Nephron progenitor cell (in vitro differentiated cells): ENCODE measurements at regions not wholly inside any gene's neighbourhood (a gene's known extent, or its start where the extent isn't known, plus 50 kb on each side); places are given as distances from the start of the nearest gene placed in this dataset.

Source experiments
- DNase-seq: peaks from one replicate; pipeline ENCODE4 v3.0.0; 2021
- H3K27ac Mint-ChIP-seq: 2 replicates; pipeline ENCODE4 v1.8.0; 2021; ENCODE audit warnings: mild to moderate bottlenecking, moderate library complexity, mixed read lengths
- H3K27me3 Mint-ChIP-seq: 2 replicates; pipeline ENCODE4 v1.8.0; 2021; ENCODE audit warnings: mild to moderate bottlenecking, low read depth, mixed read lengths; ENCODE audit not compliant: poor library complexity
- H3K36me3 Mint-ChIP-seq: 2 replicates; pipeline ENCODE4 v1.8.0; 2021; ENCODE audit warnings: low read depth, mixed read lengths
- H3K4me1 Mint-ChIP-seq: 2 replicates; pipeline ENCODE4 v1.8.0; 2021; ENCODE audit warnings: mixed read lengths
- H3K4me3 Mint-ChIP-seq: 2 replicates; pipeline ENCODE4 v1.8.0; 2021; ENCODE audit warnings: mild to moderate bottlenecking, moderate library complexity, mixed read lengths
- H3K9me3 Mint-ChIP-seq: 2 replicates; pipeline ENCODE4 v1.8.0; 2021; ENCODE audit warnings: mild to moderate bottlenecking, moderate library complexity, mixed read lengths
- TF ChIP-seq, protein P1 (sequence below): fragments of 200-600 bp; sonication (generic); IDR thresholded peaks from 2 replicates; pipeline ENCODE4 v1.5.0; 2021; ENCODE audit warnings: antibody characterized with exemption

DNA sequence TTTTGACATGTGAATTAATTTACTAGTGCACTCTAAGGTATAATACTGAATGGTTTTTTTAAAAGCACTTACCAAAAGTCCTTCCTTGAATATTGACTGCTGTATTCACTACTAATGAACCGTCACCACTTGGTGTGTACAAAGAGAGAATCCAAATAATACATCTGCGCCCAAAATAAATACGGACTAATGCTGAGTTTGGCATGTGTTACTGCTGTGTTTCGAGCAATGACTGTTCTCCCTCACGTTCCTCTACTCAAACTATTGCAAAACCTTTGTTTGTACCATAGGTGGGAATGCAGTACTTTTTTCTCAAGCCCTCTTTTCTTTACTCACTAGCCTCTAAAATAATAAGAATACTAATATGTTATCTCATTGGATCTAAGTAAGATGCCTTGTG lies 305.5 kb downstream of the QKI start:
- Mint-ChIP-seq H3K27me3 (peaks cover 10% of the 10 kb centered on the region), H3K9me3 (no peaks in the 10 kb centered on the region), H3K36me3 (no peaks in the 10 kb centered on the region), H3K4me3 (no peak overlapping the region), H3K4me1 (peaks cover 20% of the 10 kb centered on the region), H3K27ac (no peak overlapping the region)
- TF ChIP-seq, protein P1, sequence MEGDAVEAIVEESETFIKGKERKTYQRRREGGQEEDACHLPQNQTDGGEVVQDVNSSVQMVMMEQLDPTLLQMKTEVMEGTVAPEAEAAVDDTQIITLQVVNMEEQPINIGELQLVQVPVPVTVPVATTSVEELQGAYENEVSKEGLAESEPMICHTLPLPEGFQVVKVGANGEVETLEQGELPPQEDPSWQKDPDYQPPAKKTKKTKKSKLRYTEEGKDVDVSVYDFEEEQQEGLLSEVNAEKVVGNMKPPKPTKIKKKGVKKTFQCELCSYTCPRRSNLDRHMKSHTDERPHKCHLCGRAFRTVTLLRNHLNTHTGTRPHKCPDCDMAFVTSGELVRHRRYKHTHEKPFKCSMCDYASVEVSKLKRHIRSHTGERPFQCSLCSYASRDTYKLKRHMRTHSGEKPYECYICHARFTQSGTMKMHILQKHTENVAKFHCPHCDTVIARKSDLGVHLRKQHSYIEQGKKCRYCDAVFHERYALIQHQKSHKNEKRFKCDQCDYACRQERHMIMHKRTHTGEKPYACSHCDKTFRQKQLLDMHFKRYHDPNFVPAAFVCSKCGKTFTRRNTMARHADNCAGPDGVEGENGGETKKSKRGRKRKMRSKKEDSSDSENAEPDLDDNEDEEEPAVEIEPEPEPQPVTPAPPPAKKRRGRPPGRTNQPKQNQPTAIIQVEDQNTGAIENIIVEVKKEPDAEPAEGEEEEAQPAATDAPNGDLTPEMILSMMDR = no peak
- no peak for DNase-seq

DNA sequence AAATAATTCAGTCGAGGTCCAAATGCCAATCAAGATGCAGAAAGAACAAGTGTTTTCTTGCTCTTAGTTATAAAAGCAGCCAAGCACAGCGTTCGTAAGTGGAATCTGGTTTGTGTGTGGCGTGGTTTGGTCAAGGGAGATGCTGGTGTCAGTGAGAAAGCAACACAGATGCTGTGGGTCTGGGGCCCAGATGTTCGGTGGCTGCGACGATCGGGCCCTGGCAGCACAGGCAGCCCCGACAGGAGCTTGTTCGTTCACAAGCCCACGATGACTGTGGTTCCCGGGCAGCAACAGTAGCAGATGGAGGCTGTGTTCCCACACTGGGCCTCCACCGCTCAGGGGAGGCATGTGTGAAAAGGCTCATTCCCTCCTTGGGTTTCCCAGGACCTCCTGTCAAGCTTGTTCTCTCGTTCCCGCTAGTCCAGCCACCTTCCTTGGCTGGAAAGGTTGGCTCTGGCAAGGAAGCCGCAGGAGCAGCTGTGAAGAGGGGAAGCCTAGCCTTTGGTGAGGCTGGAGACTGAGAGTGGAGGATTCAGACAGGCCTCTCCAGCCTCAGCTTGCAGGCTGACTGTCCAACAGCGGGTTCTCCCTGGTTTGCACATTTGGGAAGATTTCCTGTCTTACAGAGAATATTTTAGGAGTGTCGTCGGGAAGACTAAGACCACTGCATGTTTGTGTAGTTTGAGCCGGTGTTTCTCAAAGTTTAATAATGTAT lies 304.7 kb downstream of the QKI start:
- H3K27ac Mint-ChIP-seq = no peak overlapping the region

DNA sequence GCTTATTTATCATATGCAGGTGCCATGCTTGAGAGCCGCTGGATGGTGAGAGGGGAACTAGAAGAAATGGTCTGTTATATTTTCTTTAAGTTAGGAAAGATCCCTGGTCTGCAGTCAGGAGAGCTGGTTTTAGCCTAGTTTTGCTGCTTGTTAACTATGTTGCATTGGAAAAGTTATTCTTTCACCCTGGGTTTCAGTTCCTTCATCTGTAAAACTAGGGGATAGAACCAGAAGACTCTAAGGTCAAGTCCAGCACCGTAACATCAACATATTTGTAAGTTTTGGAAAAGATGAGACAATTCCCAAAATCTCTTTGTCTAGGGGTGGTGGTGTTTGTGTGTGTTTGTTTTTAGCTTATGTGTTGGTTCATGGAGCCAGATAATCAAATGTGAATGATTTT lies 304.0 kb downstream of the QKI start:
- peaks cover 10% of the 10 kb centered on the region for H3K27me3 Mint-ChIP-seq
- no peak for DNase-seq
- TF ChIP-seq, protein P1 = no peak
- H3K27ac Mint-ChIP-seq = no peak overlapping the region
- H3K4me3 Mint-ChIP-seq = no peak overlapping the region
- no peaks in the 10 kb centered on the region for H3K9me3 Mint-ChIP-seq
- peaks cover 10% of the 10 kb centered on the region for H3K4me1 Mint-ChIP-seq
- no peaks in the 10 kb centered on the region for H3K36me3 Mint-ChIP-seq

More for the DNA sequence above, 304.7 kb downstream of the QKI start:
- H3K4me3 Mint-ChIP-seq = no peak overlapping the region
- DNase-seq = no peak
- H3K9me3 Mint-ChIP-seq = no peaks in the 10 kb centered on the region
- TF ChIP-seq, protein P1 = no peak
- peaks cover 10% of the 10 kb centered on the region for H3K27me3 Mint-ChIP-seq
- no peaks in the 10 kb centered on the region for H3K36me3 Mint-ChIP-seq
- H3K4me1 Mint-ChIP-seq = peaks cover 12% of the 10 kb centered on the region

DNA sequence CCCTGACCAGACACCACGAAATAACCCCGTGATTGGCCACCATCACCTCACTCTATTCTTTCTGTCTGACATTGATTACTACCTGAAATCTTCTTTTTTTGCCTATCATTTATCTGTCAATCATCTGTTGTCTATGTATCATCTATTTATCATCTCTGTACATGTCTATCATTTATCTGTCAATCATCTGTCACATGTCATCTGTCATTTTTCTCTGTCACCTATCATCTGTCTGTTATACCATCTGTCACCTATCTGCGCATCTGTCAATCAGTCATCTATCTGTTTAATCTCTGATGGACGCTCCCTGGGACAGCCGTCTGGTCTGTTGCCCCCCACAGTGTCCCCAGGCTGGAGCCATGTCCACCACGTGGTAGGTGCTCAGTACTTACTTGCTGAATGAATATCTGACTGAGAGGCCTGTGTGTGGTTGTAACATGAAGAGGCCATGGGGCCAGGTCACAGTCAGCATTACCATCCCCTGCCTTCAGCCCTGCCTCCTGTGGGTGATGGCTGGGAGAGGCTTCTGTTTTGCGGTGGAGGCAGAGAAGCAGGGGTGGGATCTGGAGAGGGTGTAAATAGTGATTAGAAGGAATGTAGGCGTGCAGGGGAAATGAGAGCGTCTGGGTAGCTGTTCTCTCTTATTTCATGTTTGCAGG lies 302.7 kb downstream of the QKI start:
- DNase-seq = no peak
- no peaks in the 10 kb centered on the region for H3K9me3 Mint-ChIP-seq
- H3K4me3 Mint-ChIP-seq = no peak overlapping the region
- no peak overlapping the region for H3K27ac Mint-ChIP-seq
- TF ChIP-seq, protein P1 = no peak
- H3K27me3 Mint-ChIP-seq = peaks cover 10% of the 10 kb centered on the region
- no peaks in the 10 kb centered on the region for H3K36me3 Mint-ChIP-seq
- H3K4me1 Mint-ChIP-seq = peaks cover 10% of the 10 kb centered on the region

DNA sequence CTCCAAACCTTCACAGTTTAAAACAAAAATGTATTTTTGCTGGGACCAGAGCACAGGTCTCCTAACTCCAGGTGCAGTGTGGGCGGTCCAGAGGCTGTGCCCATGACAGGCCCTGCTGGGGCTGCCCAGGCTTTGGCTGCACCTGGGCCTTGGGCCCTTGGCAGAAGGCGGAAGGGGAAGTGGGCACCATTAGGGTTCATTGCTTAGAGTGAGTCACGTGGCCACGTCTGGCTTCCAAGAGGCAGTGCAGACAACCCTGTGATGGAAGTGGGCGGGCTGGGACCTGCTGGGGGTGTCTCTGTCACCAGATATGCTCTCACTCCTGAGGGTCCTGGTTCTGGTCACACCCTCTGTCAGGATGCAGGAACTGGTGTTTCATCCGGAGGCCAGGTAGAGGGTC lies 302.2 kb downstream of the QKI start:
- TF ChIP-seq, protein P1 = no peak
- Mint-ChIP-seq H3K36me3 (no peaks in the 10 kb centered on the region), H3K27me3 (peaks cover 10% of the 10 kb centered on the region), H3K9me3 (no peaks in the 10 kb centered on the region), H3K4me3 (no peak overlapping the region), H3K4me1 (peaks cover 10% of the 10 kb centered on the region), H3K27ac (no peak overlapping the region)
- no peak for DNase-seq

DNA sequence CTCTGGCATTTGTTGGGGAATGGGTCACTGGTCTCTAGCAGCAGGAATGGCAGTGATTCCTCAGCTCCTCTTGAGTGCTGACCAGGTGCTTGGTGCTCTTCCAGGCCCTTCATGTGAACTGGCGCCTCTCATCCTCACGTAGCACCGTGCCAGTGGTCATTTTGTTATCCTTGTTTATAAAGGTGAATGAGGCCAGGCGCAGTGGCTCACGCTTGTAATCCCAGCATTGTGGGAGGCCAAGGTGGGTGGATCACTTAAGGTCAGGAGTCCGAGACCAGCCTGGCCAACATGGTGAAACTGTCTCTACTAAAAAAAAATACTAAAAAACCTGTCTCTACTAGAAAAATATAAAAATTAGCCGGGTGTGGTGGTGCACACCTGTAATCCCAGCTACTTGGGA lies 301.3 kb downstream of the QKI start:
- peaks cover 10% of the 10 kb centered on the region for H3K4me1 Mint-ChIP-seq
- H3K27me3 Mint-ChIP-seq = peaks cover 10% of the 10 kb centered on the region
- H3K9me3 Mint-ChIP-seq = no peaks in the 10 kb centered on the region
- no peak overlapping the region for H3K27ac Mint-ChIP-seq
- no peaks in the 10 kb centered on the region for H3K36me3 Mint-ChIP-seq
- TF ChIP-seq, protein P1 = no peak
- no peak overlapping the region for H3K4me3 Mint-ChIP-seq
- DNase-seq = no peak
